HG03064 (cell line): ENCODE measurements at regions not wholly inside any gene's neighbourhood (a gene's known extent, or its start where the extent isn't known, plus 50 kb on each side); places are given as distances from the start of the nearest gene placed in this dataset.

Source experiments
- ATAC-seq: cut with Tn5 transposase; IDR thresholded peaks from one replicate; pipeline ENCODE4 v1.9.1; 2021; ENCODE audit warnings: low read depth; ENCODE audit not compliant: unreplicated experiment

GRCh38 chr2:164109006-164109405, 373.2 kb upstream of the FIGN start:
- no peak for ATAC-seq

DNA sequence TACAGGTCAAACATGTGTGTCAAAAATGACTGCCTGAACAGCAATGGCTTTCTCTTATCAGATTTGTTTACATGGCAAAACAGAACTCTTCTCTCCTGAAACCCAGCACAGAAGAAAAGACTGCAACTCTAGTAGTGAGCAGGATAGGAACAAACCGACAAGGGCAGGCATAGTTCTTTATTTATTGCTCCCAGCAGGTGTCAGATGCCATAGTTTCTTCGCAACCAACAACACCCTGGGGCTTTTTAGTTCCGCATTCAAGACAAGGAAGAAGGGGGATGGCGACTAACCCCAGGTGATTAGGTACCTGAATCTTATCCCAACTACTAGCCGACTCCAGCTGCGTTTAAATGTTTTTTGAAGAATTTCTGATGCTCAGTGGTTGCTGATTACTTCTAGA, 367.5 kb upstream of the FIGN start:
- no peak for ATAC-seq

DNA sequence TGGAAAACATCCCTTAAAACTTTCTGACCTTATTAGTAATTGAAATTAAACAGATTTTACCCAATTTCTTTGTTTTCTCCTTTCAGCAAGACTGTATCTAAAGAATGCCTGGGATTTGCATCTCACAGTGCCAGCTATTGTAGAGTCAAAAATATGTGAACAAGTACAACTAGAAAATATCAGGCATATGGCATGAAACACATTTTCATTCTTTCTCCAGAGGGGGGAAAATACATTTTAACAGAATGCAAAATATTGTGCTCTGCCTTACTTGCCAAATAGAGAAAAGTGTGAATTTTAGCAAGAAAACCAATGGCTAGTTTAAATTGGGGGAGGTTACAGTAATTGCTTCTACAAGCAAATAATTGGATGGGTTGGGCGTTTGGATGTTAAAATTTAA, 366.6 kb upstream of the FIGN start:
- ATAC-seq = no peak

DNA sequence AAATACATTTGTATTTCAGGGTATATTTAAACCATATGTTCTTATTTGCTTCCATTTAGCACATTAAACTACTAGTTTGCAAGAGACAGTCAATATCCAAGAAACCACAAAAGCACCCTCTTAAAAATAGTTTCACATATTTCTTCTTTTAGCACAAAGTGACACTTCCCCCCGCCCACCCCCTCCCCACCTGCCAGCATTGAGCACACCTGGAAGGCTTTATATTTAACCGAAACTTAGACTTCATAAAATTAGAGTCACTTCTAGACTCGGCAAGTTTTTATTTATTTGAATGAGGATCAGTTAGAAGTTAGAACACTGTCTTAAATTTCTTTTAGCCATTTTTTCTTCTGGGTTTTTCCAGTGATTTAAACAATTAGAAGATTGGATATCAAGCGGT, 355.9 kb upstream of the FIGN start:
- no peak for ATAC-seq

DNA sequence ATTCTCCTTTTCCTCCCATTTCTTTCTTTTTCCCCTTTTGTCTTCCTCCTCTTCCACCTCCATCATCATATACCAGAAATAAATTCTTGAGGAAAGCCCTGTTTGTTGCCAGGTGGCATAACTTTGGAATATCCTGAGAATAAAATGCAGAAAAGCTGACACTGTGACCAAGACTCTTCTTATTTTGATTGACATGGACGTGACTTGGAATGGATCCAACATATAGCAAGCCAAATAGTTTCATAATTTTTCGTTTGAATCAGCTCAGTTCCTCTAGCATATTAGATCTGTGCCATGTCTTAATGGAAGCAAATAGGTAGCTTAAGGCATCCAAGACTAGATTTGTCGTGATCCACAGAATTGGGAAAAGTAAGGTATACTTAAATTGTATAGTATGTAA, 354.7 kb upstream of the FIGN start:
- no peak for ATAC-seq

DNA sequence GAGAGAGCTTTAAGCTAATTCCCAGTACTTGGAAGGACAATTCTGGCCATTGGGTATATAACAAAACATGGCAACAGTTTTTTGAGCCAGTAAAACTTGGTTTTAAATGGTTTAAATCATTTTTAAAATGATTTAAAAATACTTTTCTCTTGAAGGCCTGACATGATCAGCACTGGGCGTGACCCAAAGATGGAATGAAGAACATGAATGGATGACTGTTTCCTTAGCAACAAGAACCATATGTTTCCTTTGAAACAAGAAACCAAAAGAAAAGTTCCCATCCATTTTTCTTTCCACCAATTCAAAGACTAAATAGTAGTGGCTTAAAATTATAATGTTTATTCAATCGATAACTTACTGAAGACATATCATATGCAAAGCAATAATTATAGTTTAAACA, 348.3 kb upstream of the FIGN start:
- no peak for ATAC-seq

DNA sequence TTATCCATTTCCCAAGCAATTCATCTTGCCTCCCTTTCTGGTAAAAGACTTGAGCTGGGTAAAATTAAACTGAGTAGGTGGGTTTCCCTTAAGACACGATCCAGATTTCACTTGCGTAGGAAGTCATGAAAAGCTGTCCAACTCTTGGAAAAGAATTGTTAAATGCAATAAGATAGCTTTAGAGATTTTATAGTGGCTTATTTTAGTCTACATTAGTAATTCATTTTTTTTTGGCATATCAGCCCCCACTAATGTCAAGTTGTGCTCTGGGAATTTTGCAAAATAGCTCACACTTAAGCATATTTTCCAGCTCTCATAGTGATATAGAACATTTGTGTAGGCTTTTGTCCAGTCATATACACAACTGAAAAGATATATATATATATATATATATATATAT, 344.7 kb upstream of the FIGN start:
- ATAC-seq = no peak

DNA sequence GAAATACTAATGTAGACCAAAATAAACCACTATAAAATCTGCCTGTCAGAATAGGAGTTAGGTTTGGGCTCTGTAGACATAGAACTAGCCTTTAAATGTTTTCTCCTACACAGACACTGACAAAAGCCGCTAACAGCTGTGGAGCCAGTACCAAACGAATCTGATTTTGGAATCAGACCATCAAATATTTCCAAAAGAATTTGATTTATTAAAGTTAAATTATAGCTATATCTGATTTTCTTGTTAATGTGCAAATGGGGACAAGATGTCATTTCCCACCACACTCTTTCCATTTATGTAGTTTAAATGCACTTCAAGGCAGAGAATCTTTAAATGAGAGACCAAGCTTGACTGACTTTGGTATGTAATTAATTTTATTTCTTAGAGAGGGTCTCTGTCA, 343.4 kb upstream of the FIGN start:
- no peak for ATAC-seq

- ATAC-seq = no peak
These were observed 342.6 kb upstream of the FIGN start for GRCh38 chr2:164078421-164078820.

GRCh38 chr2:164073101-164074074, 337.6 kb upstream of the FIGN start:
- no peak for ATAC-seq

DNA sequence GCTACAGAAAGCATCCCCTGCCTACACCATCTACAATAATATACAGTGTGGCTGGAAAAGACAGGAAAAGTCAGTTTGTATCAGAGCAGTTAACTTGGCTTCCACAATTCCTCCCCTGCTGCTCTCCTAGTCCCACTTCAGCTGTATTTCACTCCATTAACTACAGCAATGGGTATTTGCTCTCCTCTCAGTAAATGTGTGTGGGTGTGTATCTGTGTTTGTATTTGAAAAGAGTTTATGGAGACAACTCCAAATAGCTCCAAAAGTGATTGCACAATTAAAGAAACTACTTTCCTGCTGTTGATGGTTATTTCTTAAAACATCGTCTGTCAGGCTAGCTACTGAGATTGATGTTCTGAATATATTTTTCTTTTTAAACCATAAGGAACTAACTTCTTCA, 333.7 kb upstream of the FIGN start:
- ATAC-seq = no peak

GRCh38 chr2:164068063-164068462, 332.3 kb upstream of the FIGN start:
- ATAC-seq = no peak

DNA sequence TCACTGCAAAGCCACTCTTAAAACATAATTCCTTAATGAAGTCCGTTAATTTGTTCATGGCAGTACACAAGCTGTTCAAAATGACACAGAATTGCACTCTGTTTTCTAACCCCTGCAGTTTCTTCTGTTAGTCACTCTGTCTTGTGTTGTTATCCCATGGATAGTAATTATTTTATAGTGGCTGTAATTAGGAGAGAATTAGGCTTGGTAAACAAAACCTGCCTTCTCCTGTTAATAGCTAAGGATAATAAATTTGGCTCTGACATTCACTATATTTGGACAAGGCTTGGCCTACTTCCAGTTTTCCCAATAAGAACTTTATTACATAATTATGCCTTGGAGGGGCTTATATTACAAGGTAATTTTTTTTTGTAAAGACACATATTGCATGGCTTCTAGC, 330.3 kb upstream of the FIGN start:
- ATAC-seq = no peak

DNA sequence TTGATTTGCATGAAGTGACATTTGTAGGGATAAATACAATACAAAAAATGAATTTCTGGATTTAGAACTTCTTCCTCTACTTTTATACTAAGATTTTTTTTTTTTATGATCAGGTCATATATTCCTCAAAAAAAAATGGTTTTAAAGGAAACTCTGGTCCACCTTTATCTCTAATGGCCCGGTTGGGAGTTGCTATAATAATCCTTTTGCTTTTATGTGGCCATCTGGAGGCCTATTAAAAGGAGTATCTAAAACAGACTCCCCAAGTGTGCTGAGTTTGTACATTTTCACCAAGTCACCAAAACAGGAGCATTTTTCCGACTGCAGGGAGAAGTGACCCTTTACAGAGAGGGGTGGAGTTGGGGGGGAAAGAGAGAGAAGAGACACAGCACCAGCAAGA, 329.2 kb upstream of the FIGN start:
- no peak for ATAC-seq

GRCh38 chr2:164061129-164061746, 325.4 kb upstream of the FIGN start:
- ATAC-seq = no peak

GRCh38 chr2:164060031-164060430, 324.2 kb upstream of the FIGN start:
- no peak for ATAC-seq

- ATAC-seq = no peak
These were observed 319.8 kb upstream of the FIGN start for GRCh38 chr2:164055623-164056022.

DNA sequence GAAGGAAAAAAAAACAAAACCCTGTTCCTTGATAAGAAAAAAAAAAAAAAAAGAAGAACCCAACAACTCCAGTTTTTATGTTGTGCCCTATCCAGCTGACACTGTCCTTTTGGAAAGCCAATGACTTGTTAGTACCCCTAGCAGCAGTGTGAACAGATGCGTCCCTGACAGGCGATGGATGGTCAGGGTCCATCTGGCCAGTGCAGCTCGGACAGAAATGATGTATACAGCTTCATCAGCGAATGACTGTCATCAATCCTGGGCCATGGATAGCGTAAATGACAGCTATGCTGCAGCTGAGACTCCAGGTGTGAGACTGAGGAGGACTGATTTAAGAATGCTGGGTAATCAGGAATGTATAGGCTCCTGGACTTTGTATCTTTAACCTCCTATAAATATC, 318.8 kb upstream of the FIGN start:
- no peak for ATAC-seq

DNA sequence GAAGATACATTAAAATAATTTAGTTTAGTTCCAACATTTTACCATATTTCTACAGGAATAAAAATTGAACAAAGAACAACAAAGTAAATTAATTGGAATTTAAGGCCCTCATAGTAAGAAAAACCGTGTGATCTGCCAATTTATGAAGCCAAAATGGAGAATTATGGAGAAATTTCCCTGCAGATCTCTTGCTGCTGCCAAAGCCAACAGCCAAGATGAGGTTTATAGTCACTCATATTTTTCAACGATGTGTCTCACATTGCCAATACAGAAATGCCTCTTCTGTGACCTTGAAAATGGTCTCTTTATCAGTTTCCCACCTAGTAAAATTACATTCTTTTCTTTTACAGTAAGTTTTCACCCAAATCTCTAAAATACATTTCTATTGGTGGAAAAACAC, 317.2 kb upstream of the FIGN start:
- ATAC-seq = no peak

DNA sequence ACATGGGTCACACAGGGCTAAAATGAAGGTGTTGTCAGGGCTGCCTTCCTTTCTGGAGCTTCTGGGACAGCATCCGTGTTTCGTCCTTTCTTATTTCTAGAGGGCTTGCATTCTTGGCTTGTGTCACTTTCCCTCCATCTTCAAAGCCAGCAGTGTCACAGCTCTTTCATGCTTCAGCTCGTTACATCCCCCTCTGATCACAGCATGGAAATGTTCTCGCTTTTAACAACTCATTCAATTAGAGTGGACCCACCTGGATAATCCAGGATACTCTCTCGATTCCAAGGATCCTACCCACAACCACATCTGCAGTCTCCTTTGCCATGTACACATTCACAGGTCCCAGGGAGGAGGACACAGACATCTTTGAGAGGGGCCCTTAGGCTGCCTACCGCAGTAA, 316.2 kb upstream of the FIGN start:
- ATAC-seq = no peak

- no peak for ATAC-seq
These were observed 312.9 kb upstream of the FIGN start for GRCh38 chr2:164048729-164049128.

- ATAC-seq = no peak
These were observed 310.2 kb upstream of the FIGN start for GRCh38 chr2:164046040-164046439.
